ENCODE measurements at regions not wholly inside any gene's neighbourhood (a gene's known extent, or its start where the extent isn't known, plus 50 kb on each side); places are given as distances from the start of the nearest gene placed in this dataset.

DNA sequence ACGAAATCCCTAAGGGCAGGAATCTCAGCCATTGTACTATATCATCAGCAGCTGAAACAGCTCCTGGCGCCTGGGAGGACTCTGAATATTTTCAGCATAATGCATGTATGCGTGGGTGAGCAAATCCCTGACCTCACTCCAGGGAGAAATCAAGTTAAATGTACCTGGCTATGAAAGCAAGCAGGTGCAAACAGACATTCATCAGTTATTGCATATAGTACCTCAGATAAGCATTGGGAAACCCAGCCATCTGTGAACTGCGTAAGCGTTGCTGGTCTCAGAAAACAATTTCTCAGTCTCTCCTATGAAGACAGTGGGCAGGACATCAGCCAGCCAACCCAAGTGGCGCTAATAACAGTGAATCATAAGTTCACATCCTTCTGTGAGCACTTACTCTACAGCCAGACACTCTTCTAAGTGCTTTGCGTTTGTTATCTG, 622.6 kb downstream of the EPM2A start:
- Histone ChIP-seq H3K9ac (ENCODE audit: low read length) (no peak overlapping the region), H3K4me1 (ENCODE audit: control insufficient read depth in 2 of 2, insufficient read depth in 2 of 2, low read length in 2 of 2) (no peaks in the 10 kb centered on the region), H2AFZ (ENCODE audit: insufficient read depth, low read depth, low read length, poor library complexity, severe bottlenecking) (no peak overlapping the region), H3K4me3 (ENCODE audit: control extremely low read depth in 1 of 5, extremely low read depth in 1 of 5, insufficient read depth in 1 of 5, low read depth in 2 of 5, low read length in 4 of 5) (no peak overlapping the region), H4K20me1 (ENCODE audit: control insufficient read depth, insufficient read depth, low read length, poor library complexity, severe bottlenecking) (no peaks in the 10 kb centered on the region), H3K79me2 (ENCODE audit: control insufficient read depth, insufficient read depth, low read length) (no peaks in the 10 kb centered on the region), H3K27me3 (replicated peaks in 1 of 4; ENCODE audit: control extremely low read depth in 1 of 4, control insufficient read depth in 3 of 4, insufficient read depth in 4 of 4, low read length in 3 of 4) (no peaks in the 10 kb centered on the region), H3K4me2 (replicated peaks; ENCODE audit: low read depth, low read length, poor library complexity, severe bottlenecking) (no peak overlapping the region), H3K27ac (ENCODE audit: low read length in 2 of 2) (no peak overlapping the region), H3K36me3 (replicated peaks in 1 of 2; ENCODE audit: control extremely low read depth in 1 of 2, control insufficient read depth in 1 of 2, extremely low read depth in 1 of 2, insufficient read depth in 2 of 2, low read length in 1 of 2) (no peaks in the 10 kb centered on the region), H3K9me3 (ENCODE audit: control extremely low read depth in 1 of 3, control insufficient read depth in 2 of 3, insufficient read depth in 1 of 3, low read length in 2 of 3) (no peaks in the 10 kb centered on the region)
- WGBS (ENCODE audit: insufficient coverage) = 89% methylated on average over 3 of the region's 7 CpGs
- intact Hi-C loops (cut with micrococcal nuclease) = no loop called here
- Mint-ChIP-seq H3K27ac (no peak overlapping the region), H3K4me1 (no peaks in the 10 kb centered on the region), H3K9me3 (ENCODE audit: insufficient read depth) (no peaks in the 10 kb centered on the region), H3K27me3 (peaks cover 4% of the 10 kb centered on the region), H3K4me3 (no peak overlapping the region)
- TF ChIP-seq, protein P1, sequence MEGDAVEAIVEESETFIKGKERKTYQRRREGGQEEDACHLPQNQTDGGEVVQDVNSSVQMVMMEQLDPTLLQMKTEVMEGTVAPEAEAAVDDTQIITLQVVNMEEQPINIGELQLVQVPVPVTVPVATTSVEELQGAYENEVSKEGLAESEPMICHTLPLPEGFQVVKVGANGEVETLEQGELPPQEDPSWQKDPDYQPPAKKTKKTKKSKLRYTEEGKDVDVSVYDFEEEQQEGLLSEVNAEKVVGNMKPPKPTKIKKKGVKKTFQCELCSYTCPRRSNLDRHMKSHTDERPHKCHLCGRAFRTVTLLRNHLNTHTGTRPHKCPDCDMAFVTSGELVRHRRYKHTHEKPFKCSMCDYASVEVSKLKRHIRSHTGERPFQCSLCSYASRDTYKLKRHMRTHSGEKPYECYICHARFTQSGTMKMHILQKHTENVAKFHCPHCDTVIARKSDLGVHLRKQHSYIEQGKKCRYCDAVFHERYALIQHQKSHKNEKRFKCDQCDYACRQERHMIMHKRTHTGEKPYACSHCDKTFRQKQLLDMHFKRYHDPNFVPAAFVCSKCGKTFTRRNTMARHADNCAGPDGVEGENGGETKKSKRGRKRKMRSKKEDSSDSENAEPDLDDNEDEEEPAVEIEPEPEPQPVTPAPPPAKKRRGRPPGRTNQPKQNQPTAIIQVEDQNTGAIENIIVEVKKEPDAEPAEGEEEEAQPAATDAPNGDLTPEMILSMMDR (IDR thresholded peaks at IDR 0.05) = no peak
- TF ChIP-seq EZH2 (IDR thresholded peaks at IDR 0.05; ENCODE audit: borderline replicate concordance, insufficient read depth, low read depth, low read length, poor library complexity, severe bottlenecking) = no peak
- DNase-seq (no peak), ATAC-seq (ENCODE audit: low read depth) (no peak)
- POLR2A ChIA-PET = no interaction called here
- CTCF ChIA-PET = no interaction called here

DNA sequence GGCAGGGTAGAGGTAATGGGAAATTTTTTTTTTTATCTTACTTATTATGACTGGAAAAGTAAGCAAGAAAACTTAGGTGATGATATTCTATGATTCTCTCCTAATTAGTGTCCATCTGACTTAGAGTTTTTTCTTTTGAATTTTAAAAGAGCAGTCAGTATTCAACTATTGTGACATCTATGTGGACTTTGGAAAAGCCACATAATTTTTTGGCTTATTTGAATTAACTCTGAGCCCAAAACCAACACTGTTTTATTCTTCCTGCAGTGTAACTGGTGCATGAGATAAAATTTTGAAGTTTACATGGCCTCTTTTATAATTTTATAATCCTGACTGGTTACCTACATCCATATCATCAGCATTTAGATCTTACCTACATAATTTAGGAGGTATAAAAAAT, 619.7 kb downstream of the EPM2A start:
- no peaks in the 10 kb centered on the region for H3K4me1 Mint-ChIP-seq
- H3K4me3 Mint-ChIP-seq = no peak overlapping the region
- H3K27ac Mint-ChIP-seq = no peak overlapping the region
- Histone ChIP-seq H3K79me2 (ENCODE audit: control insufficient read depth, insufficient read depth, low read length) (no peaks in the 10 kb centered on the region), H3K27ac (ENCODE audit: low read length in 2 of 2) (no peak overlapping the region), H3K4me3 (ENCODE audit: control extremely low read depth in 1 of 5, extremely low read depth in 1 of 5, insufficient read depth in 1 of 5, low read depth in 2 of 5, low read length in 4 of 5) (no peak overlapping the region), H3K9ac (ENCODE audit: low read length) (no peak overlapping the region), H3K27me3 (replicated peaks in 1 of 4; ENCODE audit: control extremely low read depth in 1 of 4, control insufficient read depth in 3 of 4, insufficient read depth in 4 of 4, low read length in 3 of 4) (no peaks in the 10 kb centered on the region), H3K4me2 (replicated peaks; ENCODE audit: low read depth, low read length, poor library complexity, severe bottlenecking) (no peak overlapping the region), H3K4me1 (ENCODE audit: control insufficient read depth in 2 of 2, insufficient read depth in 2 of 2, low read length in 2 of 2) (no peaks in the 10 kb centered on the region), H2AFZ (ENCODE audit: insufficient read depth, low read depth, low read length, poor library complexity, severe bottlenecking) (no peak overlapping the region), H3K36me3 (replicated peaks in 1 of 2; ENCODE audit: control extremely low read depth in 1 of 2, control insufficient read depth in 1 of 2, extremely low read depth in 1 of 2, insufficient read depth in 2 of 2, low read length in 1 of 2) (no peaks in the 10 kb centered on the region), H3K9me3 (ENCODE audit: control extremely low read depth in 1 of 3, control insufficient read depth in 2 of 3, insufficient read depth in 1 of 3, low read length in 2 of 3) (no peaks in the 10 kb centered on the region), H4K20me1 (ENCODE audit: control insufficient read depth, insufficient read depth, low read length, poor library complexity, severe bottlenecking) (no peaks in the 10 kb centered on the region)
- TF ChIP-seq, protein P1 (IDR thresholded peaks at IDR 0.05) = no peak
- TF ChIP-seq EZH2 (IDR thresholded peaks at IDR 0.05; ENCODE audit: borderline replicate concordance, insufficient read depth, low read depth, low read length, poor library complexity, severe bottlenecking) = no peak
- no peaks in the 10 kb centered on the region for H3K9me3 Mint-ChIP-seq (ENCODE audit: insufficient read depth)
- DNase-seq (no peak), ATAC-seq (ENCODE audit: low read depth) (no peak)
- ChIA-PET CTCF (no interaction called here), POLR2A (no interaction called here)
- intact Hi-C loops (cut with micrococcal nuclease) = no loop called here
- peaks cover 4% of the 10 kb centered on the region for H3K27me3 Mint-ChIP-seq
